WTC11 (cell line): ENCODE measurements at regions not wholly inside any gene's neighbourhood (a gene's known extent, or its start where the extent isn't known, plus 50 kb on each side); places are given as distances from the start of the nearest gene placed in this dataset.

Source experiments
- ATAC-seq: fragments of 200-7000 bp; cut with Tn5 transposase; 2 replicates; pipeline ENCODE4 v1.10.0; 2021; ENCODE audit warnings: mild to moderate bottlenecking, moderate library complexity
- CTCF ChIA-PET: fragments of 300-600 bp; sonication (Branson Sonifier 250); formaldehyde crosslinking; loops from one replicate; lab custom pipeline; 2021; ENCODE audit warnings: antibody characterized with exemption; lab: Charles Lee
- POLR2A ChIA-PET: fragments of 350-600 bp; sonication (Branson Sonifier 250); formaldehyde crosslinking; loops from one replicate; lab custom pipeline; 2021; ENCODE audit warnings: antibody characterized with exemption; lab: Charles Lee
- DNase-seq: peaks from one replicate; pipeline ENCODE4 v3.0.0; 2021; ENCODE audit warnings: low spot score
- H3K27ac Mint-ChIP-seq: 2 replicates; pipeline ENCODE4 v1.8.0; 2021; ENCODE audit warnings: mixed read lengths
- H3K27me3 Mint-ChIP-seq: 2 replicates; pipeline ENCODE4 v1.8.0; 2021; ENCODE audit warnings: low read depth, mild to moderate bottlenecking, moderate library complexity, mixed read lengths
- H3K36me3 Mint-ChIP-seq: 2 replicates; pipeline ENCODE4 v1.8.0; 2021; ENCODE audit warnings: mixed read lengths
- H3K4me1 Mint-ChIP-seq: 2 replicates; pipeline ENCODE4 v1.8.0; 2022; ENCODE audit warnings: mixed read lengths
- H3K4me3 Mint-ChIP-seq: 2 replicates; pipeline ENCODE4 v1.8.0; 2021; ENCODE audit warnings: mild to moderate bottlenecking, moderate library complexity, mixed read lengths
- H3K9me3 Mint-ChIP-seq: 2 replicates; pipeline ENCODE4 v1.8.0; 2021; ENCODE audit warnings: mixed read lengths
- AFF4 ChIP-seq: sonication (generic); formaldehyde crosslinking; IDR thresholded peaks from 2 replicates; pipeline ENCODE4 v1.8.1; 2023; ENCODE audit warnings: mild to moderate bottlenecking, missing genetic modification reagents, borderline replicate concordance
- AR ChIP-seq: fragments of 250-450 bp; sonication (Bioruptor Pico); IDR thresholded peaks from 2 replicates; pipeline ENCODE4 v1.9.0; 2021; ENCODE audit warnings: mild to moderate bottlenecking
- ATF1 ChIP-seq: sonication (generic); formaldehyde crosslinking; IDR thresholded peaks from 2 replicates; pipeline ENCODE4 v1.8.1; 2023; ENCODE audit warnings: mild to moderate bottlenecking, moderate library complexity, missing genetic modification reagents
- ATF2 ChIP-seq: sonication (generic); formaldehyde crosslinking; IDR thresholded peaks from 2 replicates; pipeline ENCODE4 v1.8.1; 2022; ENCODE audit warnings: low read depth, missing genetic modification reagents, borderline replicate concordance
- EMX1 ChIP-seq: fragments of 250-450 bp; sonication (Bioruptor Pico); IDR thresholded peaks from 2 replicates; pipeline ENCODE4 v1.8.0; 2021; ENCODE audit warnings: mild to moderate bottlenecking
- ERG ChIP-seq: fragments of 250-450 bp; sonication (Bioruptor Pico); IDR thresholded peaks from 2 replicates; pipeline ENCODE4 v1.8.0; 2021; ENCODE audit warnings: mild to moderate bottlenecking
- ETV6 ChIP-seq: sonication (generic); formaldehyde crosslinking; IDR thresholded peaks from 2 replicates; pipeline ENCODE4 v1.8.1; 2022; ENCODE audit warnings: mild to moderate bottlenecking, missing genetic modification reagents
- FOXK1 ChIP-seq: sonication (generic); formaldehyde crosslinking; IDR thresholded peaks from 2 replicates; pipeline ENCODE4 v1.8.0; 2022; ENCODE audit warnings: mild to moderate bottlenecking, moderate library complexity, missing genetic modification reagents
- GABPB1 ChIP-seq: sonication (generic); formaldehyde crosslinking; IDR thresholded peaks from 2 replicates; pipeline ENCODE4 v1.8.1; 2023; ENCODE audit warnings: mild to moderate bottlenecking, missing genetic modification reagents
- MXD4 ChIP-seq: fragments of 250-450 bp; sonication (Bioruptor Pico); IDR thresholded peaks from 2 replicates; pipeline ENCODE4 v1.8.0; 2021; ENCODE audit warnings: mild to moderate bottlenecking, moderate library complexity, borderline replicate concordance
- SOX15 ChIP-seq: fragments of 250-450 bp; sonication (Bioruptor Pico); IDR thresholded peaks from 2 replicates; pipeline ENCODE4 v1.9.0; 2021; ENCODE audit warnings: mild to moderate bottlenecking
- ZBTB21 ChIP-seq: sonication (generic); formaldehyde crosslinking; IDR thresholded peaks from 2 replicates; pipeline ENCODE4 v1.8.1; 2023; ENCODE audit warnings: mild to moderate bottlenecking, missing genetic modification reagents, borderline replicate concordance
- ZMAT4 ChIP-seq: fragments of 250-450 bp; sonication (Bioruptor Pico); IDR thresholded peaks from 2 replicates; pipeline ENCODE4 v1.9.0; 2021; ENCODE audit warnings: mild to moderate bottlenecking
- ZNF219 ChIP-seq: sonication (generic); formaldehyde crosslinking; IDR thresholded peaks from 2 replicates; pipeline ENCODE4 v1.8.0; 2023; ENCODE audit warnings: missing genetic modification reagents, mild to moderate bottlenecking, borderline replicate concordance
- ZNF512 ChIP-seq: sonication (generic); formaldehyde crosslinking; IDR thresholded peaks from 2 replicates; pipeline ENCODE4 v1.8.1; 2022; ENCODE audit warnings: missing genetic modification reagents, borderline replicate concordance
- ZSCAN18 ChIP-seq: fragments of 250-450 bp; sonication (Bioruptor Pico); IDR thresholded peaks from 2 replicates; pipeline ENCODE4 v2.1.2; 2022; ENCODE audit warnings: mild to moderate bottlenecking, moderate library complexity

GRCh38 chrX:7635604-7636003, 207.4 kb upstream of the VCX start (continued):
- TF ChIP-seq AFF4 (no peak), SOX15 (CRISPR knock-in tag) (no peak), ZBTB21 (no peak), MXD4 (CRISPR knock-in tag) (no peak), ERG (CRISPR knock-in tag) (no peak), ATF1 (CRISPR knock-in tag) (no peak), ZMAT4 (no peak), ZSCAN18 (CRISPR knock-in tag) (no peak), AR (CRISPR knock-in tag) (no peak), ATF2 (CRISPR knock-in tag) (no peak), GABPB1 (CRISPR knock-in tag) (no peak), EMX1 (CRISPR knock-in tag) (no peak), FOXK1 (CRISPR knock-in tag) (no peak)

GRCh38 chrX:7620560-7620959, 222.4 kb upstream of the VCX start:
- Mint-ChIP-seq H3K27me3 (no peaks in the 10 kb centered on the region), H3K27ac (no peak overlapping the region), H3K4me1 (no peaks in the 10 kb centered on the region), H3K4me3 (no peak overlapping the region), H3K36me3 (peaks cover 3% of the 10 kb centered on the region), H3K9me3 (no peaks in the 10 kb centered on the region)
- CTCF ChIA-PET, result interaction anchor here (1.0 kb wide), 1 partner anchor 18 kb away, joined by 3 read pairs; no protein-coding TSS in a partner anchor
- ATAC-seq (no peak), DNase-seq (no peak)
- no peak for TF ChIP-seq ETV6
- no peak for TF ChIP-seq ZNF512 (CRISPR knock-in tag)
- TF ChIP-seq ZNF219 (CRISPR knock-in tag), result no peak
- POLR2A ChIA-PET, result interaction anchor here (0.5 kb wide), 1 partner anchor 10 kb away, joined by 3 read pairs; no protein-coding TSS in a partner anchor
